A673 (cell line): ENCODE measurements at regions not wholly inside any gene's neighbourhood (a gene's known extent, or its start where the extent isn't known, plus 50 kb on each side); places are given as distances from the start of the nearest gene placed in this dataset.

Source experiments
- BruUV-seq: library from RNA; stranded (reverse); fragments of 400-500 nt; replicated peaks from 2 replicates; lab custom pipeline; 2021; lab: Mats Ljungman, UMichigan
- CTCF ChIA-PET: fragments of 300-600 bp; sonication (Branson Sonifier 250); formaldehyde crosslinking; loops from one replicate; lab custom pipeline; 2022; ENCODE audit warnings: antibody characterized with exemption; lab: Charles Lee
- POLR2A ChIA-PET: fragments of 300-600 bp; sonication (Branson Sonifier 250); formaldehyde crosslinking; loops from one replicate; lab custom pipeline; 2022; ENCODE audit warnings: antibody characterized with exemption; ENCODE audit not compliant: low non-redundant PET; lab: Charles Lee
- DNase-seq: peaks from one replicate; pipeline ENCODE4 v3.0.0-alpha.2; 2015; ENCODE audit warnings: low spot score
- H3K27ac ChIP-seq: fragments of 200-600 bp; sonication (generic); 2 replicates; pipeline ENCODE4 v1.5.1; 2016; ENCODE audit warnings: mixed run types, low read depth, mild to moderate bottlenecking, mixed read lengths, antibody characterized with exemption, low read length; ENCODE audit not compliant: poor library complexity, severe bottlenecking
- H3K27me3 ChIP-seq: fragments of 200-600 bp; sonication (generic); replicated peaks from 2 replicates; pipeline ENCODE4 v1.6.1; 2017; ENCODE audit warnings: mixed run types, low read depth, mild to moderate bottlenecking, mixed read lengths, antibody characterized with exemption, low read length; ENCODE audit not compliant: insufficient read depth, poor library complexity
- H3K36me3 ChIP-seq: fragments of 200-600 bp; sonication (generic); 2 replicates; pipeline ENCODE4 v1.6.1; 2016; ENCODE audit warnings: mixed run types, mild to moderate bottlenecking, mixed read lengths, antibody characterized with exemption, low read length; ENCODE audit not compliant: insufficient read depth, poor library complexity, severe bottlenecking
- H3K4me1 ChIP-seq: fragments of 200-600 bp; sonication (generic); 2 replicates; pipeline ENCODE4 v1.6.1; 2017; ENCODE audit warnings: mixed run types, mild to moderate bottlenecking, mixed read lengths, antibody characterized with exemption, low read length; ENCODE audit not compliant: insufficient read depth, poor library complexity, severe bottlenecking
- H3K4me3 ChIP-seq: fragments of 200-600 bp; sonication (generic); 2 replicates; pipeline ENCODE4 v1.5.1; 2016; ENCODE audit warnings: low read depth, mixed run types, mild to moderate bottlenecking, mixed read lengths, low read length; ENCODE audit not compliant: poor library complexity, severe bottlenecking
- H3K9me3 ChIP-seq: fragments of 200-600 bp; sonication (generic); 2 replicates; pipeline ENCODE4 v1.6.1; 2016; ENCODE audit warnings: mixed run types, low read depth, mild to moderate bottlenecking, mixed read lengths, antibody characterized with exemption, low read length; ENCODE audit not compliant: poor library complexity, severe bottlenecking
- CTCF ChIP-seq: fragments of 300-800, 200-600 bp; sonication (generic); conservative IDR thresholded peaks from 2 replicates; pipeline ENCODE4 v1.5.1; 2017; ENCODE audit warnings: low read depth, mild to moderate bottlenecking, antibody characterized with exemption, low read length, moderate library complexity, mixed read lengths
- EZH2 ChIP-seq: fragments of 200-600 bp; sonication (generic); IDR thresholded peaks from 2 replicates; pipeline ENCODE4 v1.6.1; 2017; ENCODE audit warnings: borderline replicate concordance, low read depth, mild to moderate bottlenecking, mixed read lengths, antibody characterized with exemption, low read length; ENCODE audit not compliant: poor library complexity, severe bottlenecking
- intact Hi-C: fragments of 100-400 bp; cut with micrococcal nuclease; formaldehyde crosslinking; loops from one replicate; pipeline ENCODE4 v1.10.0; 2022; ENCODE audit not compliant: unreplicated experiment

GRCh38 chr1:96980448-96980847, 258.9 kb downstream of the PTBP2 start:
- Histone ChIP-seq H3K36me3 (no peaks in the 10 kb centered on the region), H3K4me3 (no peak overlapping the region), H3K9me3 (peaks cover 2% of the 10 kb centered on the region), H3K4me1 (peaks cover 60% of the 10 kb centered on the region), H3K27ac (peak overlapping the region; percentile 93), H3K27me3 (no peaks in the 10 kb centered on the region)
- TF ChIP-seq CTCF = no peak
- no peak for TF ChIP-seq EZH2
- ChIA-PET POLR2A (no interaction called here), CTCF (interaction anchor here (2.7 kb wide), 1 partner anchor 70 kb away, joined by 14 read pairs; no protein-coding TSS in a partner anchor)
- peak; percentile 97 for DNase-seq
- intact Hi-C loops = loop anchor here (5.0 kb wide), 1 partner anchor 72 kb away; no protein-coding TSS in a partner anchor
- no TSS peak for BruUV-seq

DNA sequence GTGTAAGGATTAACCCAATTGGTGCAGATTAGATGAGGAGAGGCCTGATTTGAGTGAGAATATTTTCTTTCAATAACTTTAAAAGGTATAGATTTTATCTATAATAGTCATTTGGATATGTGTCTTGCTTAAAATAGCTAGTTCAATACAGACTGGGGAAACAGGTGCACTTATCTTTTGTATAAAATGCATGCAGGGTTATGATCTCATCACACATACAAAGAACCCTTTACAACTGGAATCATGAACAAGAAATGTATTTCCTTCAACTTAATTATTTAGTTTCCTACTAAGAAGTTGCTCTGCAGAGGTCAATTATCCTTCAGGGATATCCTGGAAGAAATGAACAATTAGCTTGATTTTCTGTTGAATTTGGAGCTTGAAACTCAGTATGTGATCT, 259.6 kb downstream of the PTBP2 start:
- Histone ChIP-seq H3K27ac (peak overlapping the region; percentile 93), H3K4me3 (no peak overlapping the region), H3K36me3 (no peaks in the 10 kb centered on the region), H3K27me3 (no peaks in the 10 kb centered on the region), H3K4me1 (peaks cover 60% of the 10 kb centered on the region), H3K9me3 (peaks cover 4% of the 10 kb centered on the region)
- intact Hi-C loops = loop anchor here (5.0 kb wide), 1 partner anchor 71 kb away; no protein-coding TSS in a partner anchor
- peak; percentile 74 for DNase-seq
- CTCF ChIA-PET = no interaction called here
- TF ChIP-seq CTCF (no peak), EZH2 (no peak)
- POLR2A ChIA-PET = no interaction called here
- BruUV-seq = TSS peak; percentile 65

GRCh38 chr1:96982118-96982517, 260.5 kb downstream of the PTBP2 start:
- CTCF ChIA-PET = no interaction called here
- H3K27me3 ChIP-seq = no peaks in the 10 kb centered on the region
- intact Hi-C loops = loop anchor here (5.0 kb wide), 1 partner anchor 70 kb away; no protein-coding TSS in a partner anchor
- no peak overlapping the region for H3K4me3 ChIP-seq
- POLR2A ChIA-PET = no interaction called here
- no peaks in the 10 kb centered on the region for H3K36me3 ChIP-seq
- peaks cover 60% of the 10 kb centered on the region for H3K4me1 ChIP-seq
- H3K9me3 ChIP-seq = peaks cover 4% of the 10 kb centered on the region
- no peak for TF ChIP-seq CTCF
- no peak for TF ChIP-seq EZH2
- peak; percentile 53 for DNase-seq
- BruUV-seq = no TSS peak
- peak overlapping the region; percentile 93 for H3K27ac ChIP-seq
